COLO829 (cell line): ENCODE measurements at regions not wholly inside any gene's neighbourhood (a gene's known extent, or its start where the extent isn't known, plus 50 kb on each side); places are given as distances from the start of the nearest gene placed in this dataset.
A peak's percentile ranks its signal among the peaks of the same experiment; 100 is the strongest.
"Not testable (repeated sequence)": the region's sequence is repeated elsewhere in the genome, so short reads cannot be mapped to it uniquely, and the experiment has no call there.

Experiments used
- DNase-seq: peaks from one replicate; pipeline ENCODE4 v3.0.0; 2012; ENCODE audit warnings: low spot score

- peak; percentile 80 for DNase-seq
These were observed 145.1 kb upstream of the ZNF184 start for GRCh38 chr6:27617700-27618689.

- DNase-seq = no peak
These were observed 144.3 kb upstream of the ZNF184 start for GRCh38 chr6:27617046-27617687.

GRCh38 chr6:27616328-27617045, 143.6 kb upstream of the ZNF184 start:
- no peak for DNase-seq

GRCh38 chr6:27611451-27611850, 138.5 kb upstream of the ZNF184 start:
- DNase-seq = no peak

GRCh38 chr6:27608916-27609883, 136.3 kb upstream of the ZNF184 start:
- DNase-seq = peak; percentile 70

GRCh38 chr6:27605401-27606342, 132.8 kb upstream of the ZNF184 start:
- peak; percentile 85 for DNase-seq

- DNase-seq = no peak
These were observed 132.1 kb upstream of the ZNF184 start for GRCh38 chr6:27604986-27605385.

- DNase-seq = no peak
These were observed 128.9 kb upstream of the ZNF184 start for GRCh38 chr6:27601668-27602254.

GRCh38 chr6:27599859-27600532, 127.1 kb upstream of the ZNF184 start:
- no peak for DNase-seq

- not testable (repeated sequence) for DNase-seq
These were observed 124.2 kb upstream of the ZNF184 start for GRCh38 chr6:27597031-27597567.

GRCh38 chr6:27593861-27594260, 121.0 kb upstream of the ZNF184 start:
- no peak for DNase-seq

- no peak for DNase-seq
These were observed 120.4 kb upstream of the ZNF184 start for GRCh38 chr6:27593200-27593818.

- peak; percentile 98 for DNase-seq
These were observed 119.7 kb upstream of the ZNF184 start for GRCh38 chr6:27592481-27593199.

- peak; percentile 70 for DNase-seq
These were observed 119.0 kb upstream of the ZNF184 start for GRCh38 chr6:27591699-27592480.

- not testable (repeated sequence) for DNase-seq
These were observed 112.4 kb upstream of the ZNF184 start for GRCh38 chr6:27585316-27585715.

- no peak for DNase-seq
These were observed 111.4 kb upstream of the ZNF184 start for GRCh38 chr6:27584326-27584725.
